ENCODE measurements at regions not wholly inside any gene's neighbourhood (a gene's known extent, or its start where the extent isn't known, plus 50 kb on each side); places are given as distances from the start of the nearest gene placed in this dataset.

- no peaks in the 10 kb centered on the region for H3K4me1 ChIP-seq (ENCODE audit: low read depth, poor library complexity, severe bottlenecking)
- H2AFZ ChIP-seq (ENCODE audit: low read depth), result no peak overlapping the region
- H3K27ac ChIP-seq, result no peak overlapping the region
- H3K36me3 ChIP-seq (ENCODE audit: insufficient read depth), result no peaks in the 10 kb centered on the region
- H3K27me3 ChIP-seq (ENCODE audit: insufficient read depth, low read depth), result no peaks in the 10 kb centered on the region
- no peak for TF ChIP-seq CTCF (conservative IDR thresholded peaks at IDR 0.05; ENCODE audit: low read depth, low read length)
- no peaks in the 10 kb centered on the region for H3K79me2 ChIP-seq (ENCODE audit: insufficient read depth, low read depth)
- H3K9ac ChIP-seq, result no peak overlapping the region
- no peak overlapping the region for H3K4me3 ChIP-seq (IDR thresholded peaks at IDR 0.05; ENCODE audit: insufficient read depth, low read depth, low read length)
- no peaks in the 10 kb centered on the region for H4K20me1 ChIP-seq (ENCODE audit: insufficient read depth)
- no peak overlapping the region for H3K4me2 ChIP-seq
Observed at GRCh38 chrX:30941898-30942297, 52.8 kb upstream of the TAB3 start.

GRCh38 chrX:30939928-30940327 is 50.9 kb upstream of the TAB3 start:
- H3K27me3 ChIP-seq (ENCODE audit: insufficient read depth, low read depth), result no peaks in the 10 kb centered on the region

More at GRCh38 chrX:30939928-30940327, 50.9 kb upstream of the TAB3 start:
- TF ChIP-seq CTCF (conservative IDR thresholded peaks at IDR 0.05; ENCODE audit: low read depth, low read length), result no peak
- Histone ChIP-seq H3K4me3 (IDR thresholded peaks at IDR 0.05; ENCODE audit: insufficient read depth, low read depth, low read length) (no peak overlapping the region), H4K20me1 (ENCODE audit: insufficient read depth) (no peaks in the 10 kb centered on the region), H3K36me3 (ENCODE audit: insufficient read depth) (no peaks in the 10 kb centered on the region), H3K4me2 (no peak overlapping the region), H3K79me2 (ENCODE audit: insufficient read depth, low read depth) (no peaks in the 10 kb centered on the region), H2AFZ (ENCODE audit: low read depth) (no peak overlapping the region), H3K9ac (no peak overlapping the region), H3K27ac (no peak overlapping the region), H3K4me1 (ENCODE audit: low read depth, poor library complexity, severe bottlenecking) (no peaks in the 10 kb centered on the region)
